Mesenchymal stem cell (in vitro differentiated cells and primary cell): ENCODE measurements at regions not wholly inside any gene's neighbourhood (a gene's known extent, or its start where the extent isn't known, plus 50 kb on each side); places are given as distances from the start of the nearest gene placed in this dataset.

ENCODE experiments used
- DNase-seq: peaks from one replicate; pipeline ENCODE4 v3.0.0-alpha.2; 2013
- H2AFZ ChIP-seq: one replicate; pipeline ENCODE4 v1.6.1; 2013; ENCODE audit warnings: low read depth, mild to moderate bottlenecking, control low read depth, inconsistent platforms, low read length, moderate library complexity
- H2AK5ac ChIP-seq: 2 replicates; pipeline ENCODE4 v1.6.1; 2013; ENCODE audit warnings: low read length, moderate library complexity, mild to moderate bottlenecking, inconsistent platforms; ENCODE audit not compliant: severe bottlenecking
- H2BK120ac ChIP-seq: one replicate; pipeline ENCODE4 v1.6.1; 2013; ENCODE audit warnings: low read depth, mild to moderate bottlenecking, inconsistent platforms, low read length, moderate library complexity
- H2BK12ac ChIP-seq, 2 experiments: one replicate each; pipeline ENCODE4 v1.6.1; 2013; ENCODE audit warnings: inconsistent platforms in 2 of 2, low read length in 2 of 2, mild to moderate bottlenecking in 2 of 2, moderate library complexity in 2 of 2, control low read depth in 1 of 2
- H2BK15ac ChIP-seq: one replicate; pipeline ENCODE4 v1.6.1; 2013; ENCODE audit warnings: mild to moderate bottlenecking, low read depth, inconsistent platforms; ENCODE audit not compliant: poor library complexity, severe bottlenecking
- H2BK5ac ChIP-seq: 2 replicates; pipeline ENCODE4 v1.6.1; 2013; ENCODE audit warnings: low read depth, mild to moderate bottlenecking, low read length, control low read depth, inconsistent platforms; ENCODE audit not compliant: poor library complexity, severe bottlenecking
- H3K14ac ChIP-seq, 2 experiments: one replicate each; pipeline ENCODE4 v1.6.1; 2013; ENCODE audit warnings: inconsistent platforms in 2 of 2, low read length in 2 of 2, control low read depth in 1 of 2, mild to moderate bottlenecking in 1 of 2, moderate library complexity in 1 of 2
- H3K18ac ChIP-seq, 2 experiments: one replicate each; pipeline ENCODE4 v1.6.1; 2013; ENCODE audit warnings: inconsistent platforms in 2 of 2, low read length in 2 of 2, control low read depth in 1 of 2, low read depth in 1 of 2, mild to moderate bottlenecking in 1 of 2
- H3K23ac ChIP-seq, 2 experiments: one replicate each; pipeline ENCODE4 v1.6.1; 2013; ENCODE audit warnings: inconsistent platforms in 2 of 2, low read length in 2 of 2, mild to moderate bottlenecking in 2 of 2, moderate library complexity in 2 of 2, control low read depth in 1 of 2
- H3K27ac ChIP-seq: 2 replicates; pipeline ENCODE4 v1.5.1; 2013; ENCODE audit warnings: mild to moderate bottlenecking, moderate library complexity, low read length, control low read depth, inconsistent platforms; ENCODE audit not compliant: poor library complexity, severe bottlenecking
- H3K27me3 ChIP-seq, 2 experiments: 2 replicates each; pipeline versions ENCODE4 v1.6.1 to v1.7.0; 2013; ENCODE audit warnings: low read length in 2 of 2, mild to moderate bottlenecking in 2 of 2, moderate library complexity in 2 of 2, control low read depth in 1 of 2, inconsistent platforms in 1 of 2; ENCODE audit not compliant: control insufficient read depth in 1 of 2, insufficient read depth in 1 of 2
- H3K36me3 ChIP-seq, 2 experiments: 2 replicates each; pipeline versions ENCODE4 v1.6.1 to v1.7.0; 2013; ENCODE audit warnings: low read length in 2 of 2, control low read depth in 1 of 2, inconsistent platforms in 1 of 2, low read depth in 1 of 2, mild to moderate bottlenecking in 1 of 2; ENCODE audit not compliant: insufficient read depth in 2 of 2, control insufficient read depth in 1 of 2
- H3K4ac ChIP-seq, 2 experiments: one replicate each; pipeline ENCODE4 v1.6.1; 2013; ENCODE audit warnings: inconsistent platforms in 2 of 2, low read length in 2 of 2, mild to moderate bottlenecking in 2 of 2, moderate library complexity in 2 of 2, control low read depth in 1 of 2, low read depth in 1 of 2
- H3K4me1 ChIP-seq: 2 replicates; pipeline ENCODE4 v1.6.1; 2013; ENCODE audit warnings: low read depth, low read length, control low read depth; ENCODE audit not compliant: control insufficient read depth, insufficient read depth
- H3K4me2 ChIP-seq: 2 replicates; pipeline ENCODE4 v1.6.1; 2013; ENCODE audit warnings: low read length, mild to moderate bottlenecking, inconsistent platforms; ENCODE audit not compliant: poor library complexity, severe bottlenecking
- H3K4me3 ChIP-seq, 2 experiments: 2 replicates each; pipeline versions ENCODE4 v1.5.1 to v1.7.0; 2013; ENCODE audit warnings: low read length in 2 of 2, mild to moderate bottlenecking in 2 of 2, control low read depth in 1 of 2, low read depth in 1 of 2; ENCODE audit not compliant: insufficient read depth in 1 of 2
- H3K79me1 ChIP-seq: replicated peaks from 2 replicates; pipeline ENCODE4 v1.6.1; 2013; ENCODE audit warnings: mild to moderate bottlenecking, control low read depth, low read length, inconsistent platforms; ENCODE audit not compliant: poor library complexity, severe bottlenecking
- H3K9ac ChIP-seq: 2 replicates; pipeline ENCODE4 v1.7.0; 2013; ENCODE audit warnings: mild to moderate bottlenecking, low read length, moderate library complexity
- H3K9me3 ChIP-seq: 2 replicates; pipeline ENCODE4 v1.7.0; 2013; ENCODE audit warnings: mild to moderate bottlenecking, low read length; ENCODE audit not compliant: control insufficient read depth
- H4K8ac ChIP-seq: one replicate; pipeline ENCODE4 v1.6.1; 2013; ENCODE audit warnings: inconsistent platforms, mild to moderate bottlenecking, low read length, moderate library complexity
- H4K91ac ChIP-seq: one replicate; pipeline ENCODE4 v1.6.1; 2013; ENCODE audit warnings: mild to moderate bottlenecking, low read length, inconsistent platforms
- WGBS: methylation state at CpG from one replicate; pipeline ENCODE4 v1.1.7; 2013; ENCODE audit warnings: mixed read lengths; 5-methylcytosine and 5-hydroxymethylcytosine counted together

DNA sequence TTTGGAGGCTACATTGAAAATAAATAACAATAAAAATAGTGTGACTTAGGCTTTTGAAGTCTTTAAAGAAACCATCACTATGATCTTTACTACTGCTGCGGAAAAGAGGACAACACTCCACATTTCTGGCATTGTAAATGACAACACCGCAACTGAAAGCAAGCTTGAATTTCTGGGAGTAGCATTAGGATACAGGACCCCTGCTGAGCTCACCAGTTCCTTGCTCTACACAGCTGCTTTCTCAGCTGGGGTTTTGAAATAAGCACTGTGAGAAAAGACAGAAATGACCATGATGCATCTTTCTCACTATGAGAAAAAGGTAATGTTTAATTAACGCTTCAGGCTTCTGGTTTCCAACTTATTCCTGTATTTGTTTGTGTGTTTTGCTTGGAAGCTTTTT, 168.0 kb downstream of the TAF11L14 start:
- H3K4me3 ChIP-seq, result no peak overlapping the region
- no peaks in the 10 kb centered on the region for H3K79me1 ChIP-seq
- no peak for DNase-seq
- H2BK5ac ChIP-seq, result no peak overlapping the region
- no peak overlapping the region for H4K91ac ChIP-seq
- H3K27ac ChIP-seq, result peak overlapping the region; percentile 49
- H2BK15ac ChIP-seq, result no peak overlapping the region
- H3K14ac ChIP-seq, result no peak overlapping the region
- H3K27me3 ChIP-seq, result no peaks in the 10 kb centered on the region
- WGBS, result 73% methylated on average over 2 of the region's 3 CpGs
- no peak overlapping the region for H3K4ac ChIP-seq
- no peak overlapping the region for H3K9ac ChIP-seq
- H2AFZ ChIP-seq, result no peak overlapping the region
- no peak overlapping the region for H4K8ac ChIP-seq
- peak overlapping the region; percentile 9 for H3K4me2 ChIP-seq
- H2BK12ac ChIP-seq, result no peak overlapping the region
- no peak overlapping the region for H2AK5ac ChIP-seq
- H3K18ac ChIP-seq, result no peak overlapping the region
- no peaks in the 10 kb centered on the region for H3K4me1 ChIP-seq
- H3K36me3 ChIP-seq, result no peaks in the 10 kb centered on the region
- no peaks in the 10 kb centered on the region for H3K9me3 ChIP-seq
- H2BK120ac ChIP-seq, result no peak overlapping the region
- no peak overlapping the region for H3K23ac ChIP-seq

- H3K4me3 ChIP-seq, result no peak overlapping the region
- no peak for DNase-seq
- no peak overlapping the region for H4K91ac ChIP-seq
- no peak overlapping the region for H2BK12ac ChIP-seq
- no peaks in the 10 kb centered on the region for H3K9me3 ChIP-seq
- no peak overlapping the region for H2BK120ac ChIP-seq
- no peak overlapping the region for H3K23ac ChIP-seq
- H3K14ac ChIP-seq, result no peak overlapping the region
- no peak overlapping the region for H2BK15ac ChIP-seq
- H3K9ac ChIP-seq, result no peak overlapping the region
- no peak overlapping the region for H4K8ac ChIP-seq
- no peak overlapping the region for H3K4ac ChIP-seq
- H3K27ac ChIP-seq, result no peak overlapping the region
- H2AFZ ChIP-seq, result no peak overlapping the region
- H3K27me3 ChIP-seq, result no peaks in the 10 kb centered on the region
- H3K4me1 ChIP-seq, result no peaks in the 10 kb centered on the region
- H3K18ac ChIP-seq, result no peak overlapping the region
- H3K36me3 ChIP-seq, result no peaks in the 10 kb centered on the region
- H2BK5ac ChIP-seq, result no peak overlapping the region
- H2AK5ac ChIP-seq, result no peak overlapping the region
- no peaks in the 10 kb centered on the region for H3K79me1 ChIP-seq
- no peak overlapping the region for H3K4me2 ChIP-seq
Observed at GRCh38 chr5:17803971-17804370, 169.7 kb downstream of the TAF11L14 start.

GRCh38 chr5:17805227-17805825, 171.1 kb downstream of the TAF11L14 start:
- Histone ChIP-seq H2BK12ac (no peak overlapping the region), H3K36me3 (no peaks in the 10 kb centered on the region), H3K27ac (no peak overlapping the region), H3K4me1 (no peaks in the 10 kb centered on the region), H2AK5ac (no peak overlapping the region), H3K9me3 (no peaks in the 10 kb centered on the region), H2BK5ac (peak overlapping the region; percentile 46), H3K23ac (no peak overlapping the region), H4K91ac (no peak overlapping the region), H2BK15ac (no peak overlapping the region), H3K79me1 (no peaks in the 10 kb centered on the region), H2BK120ac (no peak overlapping the region), H4K8ac (no peak overlapping the region), H3K4me2 (no peak overlapping the region), H3K9ac (no peak overlapping the region), H2AFZ (no peak overlapping the region), H3K18ac (no peak overlapping the region), H3K4me3 (no peak overlapping the region), H3K4ac (no peak overlapping the region), H3K14ac (no peak overlapping the region), H3K27me3 (no peaks in the 10 kb centered on the region)
- no CpG with 5 or more reads among the region's 2 CpGs for WGBS
- no peak for DNase-seq

DNA sequence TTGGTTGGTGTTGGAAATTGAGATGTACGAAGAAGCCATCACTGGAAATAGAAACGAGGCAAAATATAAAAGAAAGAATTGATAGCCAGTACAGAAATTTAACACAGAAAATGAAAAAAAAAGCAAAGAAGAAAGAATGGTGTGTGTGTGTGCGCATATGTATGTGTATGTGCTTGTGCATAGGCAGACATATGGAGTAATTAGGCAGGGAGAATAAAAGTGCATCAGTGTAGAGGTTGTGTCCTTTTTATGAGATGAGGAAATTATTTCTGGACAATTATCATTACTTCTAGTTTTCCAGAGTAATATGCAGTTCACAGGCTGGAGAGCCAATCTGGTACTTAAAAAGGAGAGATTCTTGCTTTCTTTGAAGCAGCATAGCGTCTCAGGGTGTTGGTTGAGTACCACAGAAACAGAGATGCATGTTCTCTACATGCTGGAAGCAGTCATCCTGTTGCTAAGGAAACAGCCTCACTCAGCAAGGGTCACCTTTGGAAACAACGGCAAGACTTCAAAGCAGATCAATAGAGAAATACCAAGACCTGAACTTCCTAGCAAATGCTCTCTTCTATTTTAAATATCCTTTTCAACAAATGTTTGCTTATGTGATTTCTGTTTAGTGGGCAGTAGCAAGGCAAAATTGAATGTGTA, 172.7 kb downstream of the TAF11L14 start:
- H3K27ac ChIP-seq, result no peak overlapping the region
- H2BK15ac ChIP-seq, result no peak overlapping the region
- no peak for DNase-seq
- no peaks in the 10 kb centered on the region for H3K36me3 ChIP-seq
- no peak overlapping the region for H3K4ac ChIP-seq
- no peak overlapping the region for H3K4me3 ChIP-seq
- H4K8ac ChIP-seq, result no peak overlapping the region
- 64% methylated on average over 5 of the region's 5 CpGs for WGBS
- no peak overlapping the region for H4K91ac ChIP-seq
- H3K27me3 ChIP-seq, result no peaks in the 10 kb centered on the region
- H3K14ac ChIP-seq, result no peak overlapping the region
- H3K79me1 ChIP-seq, result no peaks in the 10 kb centered on the region
- no peaks in the 10 kb centered on the region for H3K9me3 ChIP-seq
- no peak overlapping the region for H3K23ac ChIP-seq
- H3K9ac ChIP-seq, result no peak overlapping the region
- no peak overlapping the region for H2BK120ac ChIP-seq
- no peak overlapping the region for H2AK5ac ChIP-seq
- H2AFZ ChIP-seq, result no peak overlapping the region
- H3K18ac ChIP-seq, result no peak overlapping the region
- no peak overlapping the region for H2BK12ac ChIP-seq
- H3K4me2 ChIP-seq, result no peak overlapping the region
- no peak overlapping the region for H2BK5ac ChIP-seq
- H3K4me1 ChIP-seq, result no peaks in the 10 kb centered on the region
